Fibroblast of villous mesenchyme (primary cell): ENCODE measurements at regions not wholly inside any gene's neighbourhood (a gene's known extent, or its start where the extent isn't known, plus 50 kb on each side); places are given as distances from the start of the nearest gene placed in this dataset.
"Not testable (repeated sequence)": the region's sequence is repeated elsewhere in the genome, so short reads cannot be mapped to it uniquely, and the experiment has no call there.

ENCODE experiments used
- DNase-seq: peaks from one replicate; pipeline ENCODE4 v3.0.0-alpha.2; 2010; ENCODE audit warnings: low read depth
- H3K4me3 ChIP-seq: 2 replicates; pipeline ENCODE4 v1.5.1; 2011; ENCODE audit warnings: low read depth, mild to moderate bottlenecking, low read length
- CTCF ChIP-seq: IDR thresholded peaks from 2 replicates; pipeline ENCODE4 v1.5.1; 2012; ENCODE audit warnings: low read depth, mild to moderate bottlenecking, low read length; ENCODE audit not compliant: insufficient read depth

DNA sequence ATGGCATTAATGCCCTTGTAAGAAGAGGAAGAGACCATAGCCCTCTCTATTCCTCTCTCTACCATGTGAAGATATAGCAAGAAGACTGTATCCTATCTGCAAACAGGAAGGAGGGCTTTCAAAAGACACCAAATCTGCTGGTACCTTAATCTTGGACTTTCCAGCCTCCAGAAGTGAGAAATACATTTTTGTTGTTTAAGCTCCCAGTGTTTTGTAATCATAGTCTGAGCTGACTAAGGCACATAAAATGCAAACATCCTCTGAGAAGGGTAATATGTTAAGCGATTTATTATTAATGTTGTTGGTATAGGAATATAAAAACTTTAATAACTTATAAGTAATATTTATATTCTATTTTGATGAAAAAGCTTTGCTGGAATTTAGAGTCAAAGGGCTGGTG, 559.8 kb downstream of the SUCLG1 start:
- peak; percentile 4 for DNase-seq
- no peak for TF ChIP-seq CTCF
- H3K4me3 ChIP-seq, result no peak overlapping the region

- TF ChIP-seq CTCF, result no peak
- no peak overlapping the region for H3K4me3 ChIP-seq
- DNase-seq, result no peak
Measured at GRCh38 chr2:83894976-83895375, 564.1 kb downstream of the SUCLG1 start.

DNA sequence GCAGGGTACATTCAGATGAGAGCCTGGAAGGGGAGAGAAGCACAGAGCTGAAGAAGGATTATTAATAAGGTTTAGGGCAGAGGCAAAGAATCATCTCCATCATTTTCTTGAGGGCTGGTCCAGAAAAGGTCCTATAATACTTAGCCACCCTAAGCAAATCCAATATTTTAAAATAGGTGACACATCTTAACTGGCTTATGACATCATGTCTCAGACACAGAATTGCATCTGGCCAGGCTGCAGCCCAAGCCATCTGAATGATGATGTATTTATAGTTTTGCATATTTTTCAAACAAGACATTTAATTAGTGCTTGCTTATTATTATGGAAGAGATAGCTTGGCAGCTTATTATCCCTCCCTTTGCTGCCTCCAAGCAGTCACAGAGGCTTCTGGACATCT, 571.3 kb downstream of the SUCLG1 start:
- DNase-seq, result no peak
- H3K4me3 ChIP-seq, result no peak overlapping the region
- TF ChIP-seq CTCF, result no peak

- no peak for TF ChIP-seq CTCF
- no peak for DNase-seq
- H3K4me3 ChIP-seq, result no peak overlapping the region
Measured at GRCh38 chr2:83879127-83879526, 580.0 kb downstream of the SUCLG1 start.

DNA sequence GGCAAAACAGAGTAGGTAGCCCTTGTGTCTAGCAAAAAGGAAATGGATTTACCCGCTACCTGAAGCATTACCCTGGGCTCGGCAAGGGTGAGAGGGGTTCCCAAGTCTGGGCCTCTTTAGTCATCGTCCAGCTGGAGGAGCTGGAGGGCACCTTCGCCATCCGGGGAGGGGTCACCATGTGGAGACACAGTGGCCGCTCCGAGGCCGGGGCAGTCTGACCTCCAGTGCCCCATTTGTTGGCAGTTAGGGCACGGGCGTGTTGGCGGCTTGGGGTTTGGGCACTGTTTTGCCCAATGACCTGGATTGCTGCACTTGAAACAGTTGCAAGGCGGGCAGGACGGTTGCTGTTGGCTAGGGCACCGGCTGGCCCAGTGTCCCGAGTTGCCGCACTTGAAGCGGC, 581.8 kb downstream of the SUCLG1 start:
- H3K4me3 ChIP-seq, DNase-seq: not testable (repeated sequence)

- no peak overlapping the region for H3K4me3 ChIP-seq
- no peak for TF ChIP-seq CTCF
- DNase-seq, result no peak
Measured at GRCh38 chr2:83874712-83875430, 584.2 kb downstream of the SUCLG1 start.

GRCh38 chr2:83874066-83874465, 585.0 kb downstream of the SUCLG1 start:
- TF ChIP-seq CTCF, result no peak
- H3K4me3 ChIP-seq, result no peak overlapping the region
- no peak for DNase-seq
